HepG2 (cell line): ENCODE measurements at regions not wholly inside any gene's neighbourhood (a gene's known extent, or its start where the extent isn't known, plus 50 kb on each side); places are given as distances from the start of the nearest gene placed in this dataset.

Source experiments
- ATAC-seq: fragments of 200-7000 bp; cut with Tn5 transposase; 3 replicates; pipeline ENCODE4 v1.9.1; 2020; ENCODE audit warnings: mild to moderate bottlenecking, moderate library complexity
- BruUV-seq: library from RNA; stranded (reverse); fragments of 400-500 nt; replicated peaks from 2 replicates; lab custom pipeline; 2021; lab: Mats Ljungman, UMichigan
- CTCF ChIA-PET: fragments of 300-600 bp; formaldehyde crosslinking; extraction: SDS; loops from one replicate; lab custom pipeline; 2021; ENCODE audit warnings: low total read pairs, inconsistent platforms, low intra/inter-chr PET ratio; lab: Yijun Ruan, JAX
- POLR2A ChIA-PET: fragments of 350-600 bp; sonication (Branson Sonifier 250); formaldehyde crosslinking; loops from one replicate; lab custom pipeline; 2020; ENCODE audit warnings: antibody characterized with exemption, inconsistent platforms; lab: Yijun Ruan, JAX
- DNase-seq: peaks from one replicate; pipeline ENCODE4 v3.0.0-alpha.2; 2015; ENCODE audit warnings: low spot score
- FAIRE-seq: peaks from 3 replicates; lab custom pipeline; 2011; peaks lifted over from hg19 to GRCh38; lab: Jason Lieb, UNC
- H2AFZ ChIP-seq: one replicate; pipeline ENCODE4 v1.6.1; 2011; ENCODE audit warnings: low read length, inconsistent platforms
- H3K27ac ChIP-seq: fragments of 300-600 bp; 3 replicates; pipeline ENCODE4 v1.8.0; 2011; ENCODE audit warnings: mixed run types, mild to moderate bottlenecking, mixed read lengths, low read length, inconsistent platforms; ENCODE audit not compliant: insufficient read depth; ENCODE audit errors: extremely low read length
- H3K27me3 ChIP-seq, 2 experiments: fragments of 200-600 bp in 1 of 2; 2 replicates in 1 of 2; 3 replicates in 1 of 2; pipeline versions ENCODE4 v1.6.0 to v1.8.0; 2011; ENCODE audit warnings: low read length in 2 of 2, mild to moderate bottlenecking in 2 of 2, moderate library complexity in 2 of 2, inconsistent platforms in 1 of 2; ENCODE audit not compliant: insufficient read depth in 2 of 2, control insufficient read depth in 1 of 2
- H3K36me3 ChIP-seq, 2 experiments: fragments of 200-600 bp in 1 of 2; replicated peaks in 1 of 2; 2 replicates in 1 of 2; 3 replicates in 1 of 2; pipeline versions ENCODE4 v1.5.1 to v1.8.0; 2011; ENCODE audit warnings: low read length in 2 of 2, inconsistent platforms in 1 of 2; ENCODE audit not compliant: insufficient read depth in 2 of 2, control insufficient read depth in 1 of 2
- H3K4me1 ChIP-seq: 2 replicates; pipeline ENCODE4 v1.5.1; 2012; ENCODE audit warnings: low read length, inconsistent platforms; ENCODE audit not compliant: insufficient read depth
- H3K4me2 ChIP-seq: 2 replicates; pipeline ENCODE4 v1.6.0; 2011; ENCODE audit warnings: low read depth, low read length, inconsistent platforms
- H3K4me3 ChIP-seq, 3 experiments: fragments of 200-600 bp in 1 of 3; sonication (generic), shearing (Covaris generic) in 1 of 3; replicated peaks in 1 of 3; 2 replicates each; pipeline ENCODE4 v1.5.1; 2011 to 2016; ENCODE audit warnings: low read length in 3 of 3, inconsistent platforms in 2 of 3, low read depth in 2 of 3, mild to moderate bottlenecking in 2 of 3, control low read depth in 1 of 3, mixed read lengths in 1 of 3; ENCODE audit not compliant: insufficient read depth in 1 of 3
- H3K79me2 ChIP-seq: one replicate; pipeline ENCODE4 v1.6.1; 2011; ENCODE audit warnings: low read length, inconsistent platforms; ENCODE audit not compliant: insufficient read depth
- H3K9ac ChIP-seq: 2 replicates; pipeline ENCODE4 v1.6.0; 2011; ENCODE audit warnings: mild to moderate bottlenecking, low read depth, low read length, inconsistent platforms; ENCODE audit not compliant: insufficient read depth
- H3K9me3 ChIP-seq: 2 replicates; pipeline ENCODE4 v1.5.1; 2012; ENCODE audit warnings: mild to moderate bottlenecking, low read length
- H4K20me1 ChIP-seq: 2 replicates; pipeline ENCODE4 v1.6.0; 2011; ENCODE audit warnings: inconsistent platforms, mild to moderate bottlenecking, low read length, moderate library complexity; ENCODE audit not compliant: insufficient read depth
- AKNA ChIP-seq: sonication (generic); formaldehyde crosslinking; IDR thresholded peaks from 2 replicates; pipeline ENCODE4 v1.4.0; 2020; ENCODE audit warnings: missing genetic modification reagents, borderline replicate concordance
- HNRNPUL1 ChIP-seq: fragments of 200-400 bp; formaldehyde crosslinking; IDR thresholded peaks from 2 replicates; pipeline ENCODE4 v1.6.1; 2017; ENCODE audit warnings: low read depth, mild to moderate bottlenecking, low read length, moderate library complexity
- KLF12 ChIP-seq: sonication (generic); formaldehyde crosslinking; IDR thresholded peaks from 2 replicates; pipeline ENCODE4 v1.4.0; 2020; ENCODE audit warnings: missing genetic modification reagents, borderline replicate concordance
- PCBP2 ChIP-seq: fragments of 200-400 bp; formaldehyde crosslinking; optimal IDR thresholded peaks from 2 replicates; pipeline ENCODE3; 2018; ENCODE audit warnings: low read length, low read depth; ENCODE audit not compliant: poor library complexity, severe bottlenecking
- RFX3 ChIP-seq: IDR thresholded peaks from 2 replicates; pipeline ENCODE4 v1.6.1; 2016; ENCODE audit warnings: missing biosample characterization, missing genetic modification reagents
- RFX5 ChIP-seq: IDR thresholded peaks from 2 replicates; pipeline ENCODE4 v1.6.1; 2011; ENCODE audit warnings: low read depth, low read length, improper control_type of control experiment
- ZKSCAN8 ChIP-seq: IDR thresholded peaks from 2 replicates; pipeline ENCODE4 v1.6.1; 2016; ENCODE audit warnings: borderline replicate concordance, missing genetic modification reagents, missing compliant biosample characterization
- ZNF441 ChIP-seq: sonication (generic); formaldehyde crosslinking; IDR thresholded peaks from 2 replicates; pipeline ENCODE4 v1.7.0; 2021; ENCODE audit warnings: missing genetic modification reagents, borderline replicate concordance
- ZNF639 ChIP-seq: conservative IDR thresholded peaks from 2 replicates; pipeline ENCODE4 v1.6.1; 2018; ENCODE audit warnings: missing genetic modification reagents
- ZNF670 ChIP-seq: sonication (generic); formaldehyde crosslinking; IDR thresholded peaks from 2 replicates; pipeline ENCODE4 v1.8.0; 2022; ENCODE audit warnings: mild to moderate bottlenecking, missing genetic modification reagents, borderline replicate concordance
- WGBS: methylation state at CpG from one replicate; pipeline ENCODE4 v1.1.6; 2017; ENCODE audit warnings: low lambda C conversion rate; 5-methylcytosine and 5-hydroxymethylcytosine counted together
- in situ Hi-C: cut with HindIII; loops from 2 replicates; pipeline ENCODE4 v1.10.0; 2017; ENCODE audit warnings: low pct_unique_long_range_greater_than_20kb; ENCODE audit not compliant: extremely low pct_ligation_motif_present
- intact Hi-C: fragments of 100-400 bp; cut with micrococcal nuclease; formaldehyde crosslinking; loops from one replicate; pipeline ENCODE4 v1.10.0; 2022; ENCODE audit not compliant: unreplicated experiment
- TF ChIP-seq, protein P1 (sequence below): sonication (generic); formaldehyde crosslinking; IDR thresholded peaks from 2 replicates; pipeline ENCODE4 v1.4.0; 2020; ENCODE audit warnings: missing genetic modification reagents, borderline replicate concordance

- Histone ChIP-seq H3K4me1 (no peaks in the 10 kb centered on the region), H3K27me3 (peaks cover 2 to 61% of the 10 kb centered on the region in 2 experiments; a peak in 4 of 5 replicates), H3K27ac (no peak overlapping the region), H4K20me1 (no peaks in the 10 kb centered on the region), H3K4me3 (no peak overlapping the region), H3K9me3 (no peaks in the 10 kb centered on the region), H3K4me2 (no peak overlapping the region), H3K9ac (no peak overlapping the region), H3K36me3 (no peaks in the 10 kb centered on the region), H2AFZ (no peak overlapping the region), H3K79me2 (no peaks in the 10 kb centered on the region)
- in situ Hi-C loops, result no loop called here
- DNase-seq (no peak), FAIRE-seq (no peak), ATAC-seq (no peak)
- intact Hi-C loops, result no loop called here
- no TSS peak for BruUV-seq
- ChIA-PET POLR2A (no interaction called here), CTCF (no interaction called here)
- WGBS, result 31% methylated on average over 11 of the region's 11 CpGs
- TF ChIP-seq ZNF670 (no peak), ZNF639 (no peak), ZNF441 (CRISPR knock-in tag) (no peak), ZKSCAN8 (CRISPR knock-in tag) (no peak), KLF12 (CRISPR knock-in tag) (no peak), RFX5 (no peak), RFX3 (CRISPR knock-in tag) (no peak), PCBP2 (no peak), AKNA (CRISPR knock-in tag) (no peak), HNRNPUL1 (no peak)
- TF ChIP-seq, protein P1, sequence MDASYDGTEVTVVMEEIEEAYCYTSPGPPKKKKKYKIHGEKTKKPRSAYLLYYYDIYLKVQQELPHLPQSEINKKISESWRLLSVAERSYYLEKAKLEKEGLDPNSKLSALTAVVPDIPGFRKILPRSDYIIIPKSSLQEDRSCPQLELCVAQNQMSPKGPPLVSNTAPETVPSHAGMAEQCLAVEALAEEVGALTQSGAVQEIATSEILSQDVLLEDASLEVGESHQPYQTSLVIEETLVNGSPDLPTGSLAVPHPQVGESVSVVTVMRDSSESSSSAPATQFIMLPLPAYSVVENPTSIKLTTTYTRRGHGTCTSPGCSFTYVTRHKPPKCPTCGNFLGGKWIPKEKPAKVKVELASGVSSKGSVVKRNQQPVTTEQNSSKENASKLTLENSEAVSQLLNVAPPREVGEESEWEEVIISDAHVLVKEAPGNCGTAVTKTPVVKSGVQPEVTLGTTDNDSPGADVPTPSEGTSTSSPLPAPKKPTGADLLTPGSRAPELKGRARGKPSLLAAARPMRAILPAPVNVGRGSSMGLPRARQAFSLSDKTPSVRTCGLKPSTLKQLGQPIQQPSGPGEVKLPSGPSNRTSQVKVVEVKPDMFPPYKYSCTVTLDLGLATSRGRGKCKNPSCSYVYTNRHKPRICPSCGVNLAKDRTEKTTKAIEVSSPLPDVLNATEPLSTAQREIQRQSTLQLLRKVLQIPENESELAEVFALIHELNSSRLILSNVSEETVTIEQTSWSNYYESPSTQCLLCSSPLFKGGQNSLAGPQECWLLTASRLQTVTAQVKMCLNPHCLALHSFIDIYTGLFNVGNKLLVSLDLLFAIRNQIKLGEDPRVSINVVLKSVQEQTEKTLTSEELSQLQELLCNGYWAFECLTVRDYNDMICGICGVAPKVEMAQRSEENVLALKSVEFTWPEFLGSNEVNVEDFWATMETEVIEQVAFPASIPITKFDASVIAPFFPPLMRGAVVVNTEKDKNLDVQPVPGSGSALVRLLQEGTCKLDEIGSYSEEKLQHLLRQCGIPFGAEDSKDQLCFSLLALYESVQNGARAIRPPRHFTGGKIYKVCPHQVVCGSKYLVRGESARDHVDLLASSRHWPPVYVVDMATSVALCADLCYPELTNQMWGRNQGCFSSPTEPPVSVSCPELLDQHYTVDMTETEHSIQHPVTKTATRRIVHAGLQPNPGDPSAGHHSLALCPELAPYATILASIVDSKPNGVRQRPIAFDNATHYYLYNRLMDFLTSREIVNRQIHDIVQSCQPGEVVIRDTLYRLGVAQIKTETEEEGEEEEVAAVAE (CRISPR knock-in tag), result no peak
Observed at GRCh38 chr2:30361751-30362394, 85.2 kb upstream of the LCLAT1 start.
